ENCODE measurements at regions not wholly inside any gene's neighbourhood (a gene's known extent, or its start where the extent isn't known, plus 50 kb on each side); places are given as distances from the start of the nearest gene placed in this dataset.

DNA sequence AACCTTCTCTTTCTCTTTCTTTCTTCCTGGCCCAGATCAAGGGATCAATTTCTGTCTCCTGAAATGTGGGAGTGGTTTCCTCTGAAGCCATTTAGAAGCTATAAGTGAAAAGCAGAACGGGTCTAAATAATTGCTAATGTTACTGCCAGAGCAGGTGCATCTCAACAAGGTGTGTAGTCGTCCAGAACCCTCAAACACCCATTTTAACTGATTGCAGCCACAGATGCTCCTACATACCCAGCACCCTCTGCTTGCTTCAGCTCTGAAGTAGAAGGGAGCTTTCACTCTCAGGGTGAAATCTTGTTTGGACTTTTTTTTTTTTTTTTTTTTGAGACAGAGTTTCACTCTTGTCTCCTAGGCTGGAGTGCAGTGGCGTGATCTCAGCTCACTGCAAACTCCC, 592.1 kb upstream of the ARID1B start:
- TF ChIP-seq, protein P1, sequence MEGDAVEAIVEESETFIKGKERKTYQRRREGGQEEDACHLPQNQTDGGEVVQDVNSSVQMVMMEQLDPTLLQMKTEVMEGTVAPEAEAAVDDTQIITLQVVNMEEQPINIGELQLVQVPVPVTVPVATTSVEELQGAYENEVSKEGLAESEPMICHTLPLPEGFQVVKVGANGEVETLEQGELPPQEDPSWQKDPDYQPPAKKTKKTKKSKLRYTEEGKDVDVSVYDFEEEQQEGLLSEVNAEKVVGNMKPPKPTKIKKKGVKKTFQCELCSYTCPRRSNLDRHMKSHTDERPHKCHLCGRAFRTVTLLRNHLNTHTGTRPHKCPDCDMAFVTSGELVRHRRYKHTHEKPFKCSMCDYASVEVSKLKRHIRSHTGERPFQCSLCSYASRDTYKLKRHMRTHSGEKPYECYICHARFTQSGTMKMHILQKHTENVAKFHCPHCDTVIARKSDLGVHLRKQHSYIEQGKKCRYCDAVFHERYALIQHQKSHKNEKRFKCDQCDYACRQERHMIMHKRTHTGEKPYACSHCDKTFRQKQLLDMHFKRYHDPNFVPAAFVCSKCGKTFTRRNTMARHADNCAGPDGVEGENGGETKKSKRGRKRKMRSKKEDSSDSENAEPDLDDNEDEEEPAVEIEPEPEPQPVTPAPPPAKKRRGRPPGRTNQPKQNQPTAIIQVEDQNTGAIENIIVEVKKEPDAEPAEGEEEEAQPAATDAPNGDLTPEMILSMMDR (IDR thresholded peaks at IDR 0.05), result no peak
- no peak for TF ChIP-seq POLR2A (IDR thresholded peaks at IDR 0.05)
